MCF 10A (cell line): ENCODE measurements at regions not wholly inside any gene's neighbourhood (a gene's known extent, or its start where the extent isn't known, plus 50 kb on each side); places are given as distances from the start of the nearest gene placed in this dataset.

ENCODE experiments used
- BruUV-seq: library from RNA; stranded (reverse); fragments of 400-500 nt; replicated peaks from 2 replicates; lab custom pipeline; 2021; lab: Mats Ljungman, UMichigan
- CTCF ChIA-PET: fragments of 300-600 bp; sonication (Branson Sonifier 250); formaldehyde crosslinking; extraction: SDS; loops from one replicate; lab custom pipeline; 2021; ENCODE audit warnings: antibody characterized with exemption, inconsistent platforms; lab: Yijun Ruan, JAX
- POLR2A ChIA-PET: fragments of 300-600, 350-650 bp; sonication (Branson Sonifier 250); formaldehyde crosslinking; extraction: SDS; loops from one replicate; lab custom pipeline; 2020; ENCODE audit warnings: antibody characterized with exemption, inconsistent platforms; lab: Yijun Ruan, JAX
- DNase-seq: peaks from one replicate; pipeline ENCODE4 v3.0.0-alpha.2; 2018; ENCODE audit not compliant: unreplicated experiment
- H3K27ac Mint-ChIP-seq: one replicate; pipeline ENCODE4 v1.8.0; 2022; ENCODE audit warnings: mild to moderate bottlenecking, low read depth, mixed read lengths; ENCODE audit not compliant: unreplicated experiment
- H3K27me3 Mint-ChIP-seq: one replicate; pipeline ENCODE4 v1.8.0; 2022; ENCODE audit warnings: mixed read lengths; ENCODE audit not compliant: insufficient read depth, unreplicated experiment
- H3K36me3 Mint-ChIP-seq: one replicate; pipeline ENCODE4 v1.8.0; 2022; ENCODE audit warnings: mild to moderate bottlenecking, moderate library complexity, mixed read lengths; ENCODE audit not compliant: insufficient read depth, unreplicated experiment
- H3K4me1 Mint-ChIP-seq: one replicate; pipeline ENCODE4 v1.8.0; 2022; ENCODE audit warnings: mixed read lengths; ENCODE audit not compliant: insufficient read depth, unreplicated experiment
- H3K4me3 Mint-ChIP-seq: one replicate; pipeline ENCODE4 v1.8.0; 2022; ENCODE audit warnings: mild to moderate bottlenecking, moderate library complexity, mixed read lengths; ENCODE audit not compliant: unreplicated experiment
- H3K9me3 Mint-ChIP-seq: one replicate; pipeline ENCODE4 v1.8.0; 2022; ENCODE audit warnings: mixed read lengths; ENCODE audit not compliant: unreplicated experiment
- intact Hi-C: fragments of 100-400 bp; cut with micrococcal nuclease; formaldehyde crosslinking; loops from 2 replicates; pipeline ENCODE4 v1.14.1; 2022
- TF ChIP-seq, protein P1 (sequence below): fragments of 200-600 bp; IDR thresholded peaks from one replicate; pipeline ENCODE4 v1.8.0; 2022; ENCODE audit warnings: antibody characterized with exemption, mild to moderate bottlenecking; ENCODE audit not compliant: unreplicated experiment

DNA sequence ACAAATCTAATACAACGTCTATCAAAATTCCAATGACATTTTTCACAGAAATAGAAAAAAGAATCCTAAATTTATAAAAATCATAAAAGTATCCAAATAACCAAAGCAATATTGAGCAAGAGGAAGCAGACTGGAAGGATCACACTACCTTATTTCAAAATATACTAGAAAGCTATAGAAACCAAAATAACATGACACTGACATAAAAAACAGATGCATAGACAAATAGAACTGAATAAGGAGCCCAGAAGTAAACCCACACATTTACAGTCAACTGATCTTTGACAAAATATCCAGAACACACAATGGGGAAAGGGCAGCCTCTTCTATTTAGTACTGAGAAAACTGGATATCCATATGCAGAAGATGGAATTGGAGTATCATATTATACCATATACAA, 217.5 kb downstream of the MACC1 start:
- H3K4me3 Mint-ChIP-seq = no peak overlapping the region
- no peaks in the 10 kb centered on the region for H3K4me1 Mint-ChIP-seq
- no TSS peak for BruUV-seq
- DNase-seq = no peak
- intact Hi-C loops = no loop called here
- CTCF ChIA-PET = interaction anchor here (0.7 kb wide), 1 partner anchor 143 kb away, joined by 4 read pairs; no protein-coding TSS in a partner anchor
- TF ChIP-seq, protein P1, sequence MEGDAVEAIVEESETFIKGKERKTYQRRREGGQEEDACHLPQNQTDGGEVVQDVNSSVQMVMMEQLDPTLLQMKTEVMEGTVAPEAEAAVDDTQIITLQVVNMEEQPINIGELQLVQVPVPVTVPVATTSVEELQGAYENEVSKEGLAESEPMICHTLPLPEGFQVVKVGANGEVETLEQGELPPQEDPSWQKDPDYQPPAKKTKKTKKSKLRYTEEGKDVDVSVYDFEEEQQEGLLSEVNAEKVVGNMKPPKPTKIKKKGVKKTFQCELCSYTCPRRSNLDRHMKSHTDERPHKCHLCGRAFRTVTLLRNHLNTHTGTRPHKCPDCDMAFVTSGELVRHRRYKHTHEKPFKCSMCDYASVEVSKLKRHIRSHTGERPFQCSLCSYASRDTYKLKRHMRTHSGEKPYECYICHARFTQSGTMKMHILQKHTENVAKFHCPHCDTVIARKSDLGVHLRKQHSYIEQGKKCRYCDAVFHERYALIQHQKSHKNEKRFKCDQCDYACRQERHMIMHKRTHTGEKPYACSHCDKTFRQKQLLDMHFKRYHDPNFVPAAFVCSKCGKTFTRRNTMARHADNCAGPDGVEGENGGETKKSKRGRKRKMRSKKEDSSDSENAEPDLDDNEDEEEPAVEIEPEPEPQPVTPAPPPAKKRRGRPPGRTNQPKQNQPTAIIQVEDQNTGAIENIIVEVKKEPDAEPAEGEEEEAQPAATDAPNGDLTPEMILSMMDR = no peak
- H3K9me3 Mint-ChIP-seq = no peaks in the 10 kb centered on the region
- POLR2A ChIA-PET = interaction anchor here (0.6 kb wide), 1 partner anchor 109 kb away, joined by 5 read pairs; no protein-coding TSS in a partner anchor
- no peaks in the 10 kb centered on the region for H3K27me3 Mint-ChIP-seq
- no peaks in the 10 kb centered on the region for H3K36me3 Mint-ChIP-seq
- H3K27ac Mint-ChIP-seq = no peak overlapping the region

DNA sequence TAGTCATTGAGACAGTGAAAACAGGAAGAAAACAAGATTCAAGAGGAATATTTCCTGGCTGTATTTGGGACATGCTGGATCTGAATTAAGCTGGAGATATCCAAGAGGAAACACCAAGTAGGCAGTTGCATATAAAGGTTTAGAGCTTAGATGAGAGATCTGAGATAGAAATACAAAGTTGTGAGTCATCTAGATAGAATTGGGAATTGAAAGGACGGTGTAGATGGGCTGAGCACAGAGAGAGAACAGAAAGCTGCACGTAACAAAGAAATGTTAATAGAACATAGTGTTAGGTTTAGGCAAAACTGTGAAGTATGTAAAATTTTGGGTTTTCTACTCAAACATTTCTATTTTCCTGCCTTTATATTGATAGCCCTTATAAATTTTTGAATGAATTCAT, 218.5 kb upstream of the TMEM196 start:
- intact Hi-C loops = no loop called here
- CTCF ChIA-PET = no interaction called here
- Mint-ChIP-seq H3K36me3 (no peaks in the 10 kb centered on the region), H3K27ac (no peak overlapping the region), H3K4me3 (no peak overlapping the region), H3K4me1 (no peaks in the 10 kb centered on the region), H3K27me3 (no peaks in the 10 kb centered on the region), H3K9me3 (peaks cover 23% of the 10 kb centered on the region)
- TF ChIP-seq, protein P1 = no peak
- POLR2A ChIA-PET = no interaction called here
- no peak for DNase-seq
- no TSS peak for BruUV-seq

DNA sequence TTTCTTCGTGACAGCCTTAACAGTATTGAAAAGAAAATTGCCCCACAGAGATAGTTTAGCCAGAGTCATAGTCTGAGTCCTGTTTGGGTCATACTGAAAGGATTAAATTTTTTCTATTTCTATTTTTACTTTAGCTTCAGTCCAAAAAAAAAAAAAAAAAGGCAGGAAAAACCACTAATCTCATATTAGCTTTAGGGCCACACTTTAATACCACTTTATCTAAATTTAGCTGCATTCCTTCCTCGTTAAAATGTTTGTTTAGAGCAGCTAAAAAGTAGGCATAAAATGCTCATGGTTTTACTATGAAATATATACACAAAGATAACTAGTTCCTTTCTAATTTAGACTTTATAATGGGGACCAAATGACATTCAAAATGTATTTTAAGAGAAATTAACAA, 216.5 kb upstream of the TMEM196 start:
- no peaks in the 10 kb centered on the region for H3K36me3 Mint-ChIP-seq
- CTCF ChIA-PET = no interaction called here
- no peaks in the 10 kb centered on the region for H3K27me3 Mint-ChIP-seq
- no peak overlapping the region for H3K4me3 Mint-ChIP-seq
- no TSS peak for BruUV-seq
- intact Hi-C loops = loop anchor here (10.0 kb wide), 1 partner anchor 185 kb away; no protein-coding TSS in a partner anchor
- no peak for DNase-seq
- peaks cover 23% of the 10 kb centered on the region for H3K9me3 Mint-ChIP-seq
- no peak overlapping the region for H3K27ac Mint-ChIP-seq
- TF ChIP-seq, protein P1 = no peak
- POLR2A ChIA-PET = no interaction called here
- no peaks in the 10 kb centered on the region for H3K4me1 Mint-ChIP-seq

DNA sequence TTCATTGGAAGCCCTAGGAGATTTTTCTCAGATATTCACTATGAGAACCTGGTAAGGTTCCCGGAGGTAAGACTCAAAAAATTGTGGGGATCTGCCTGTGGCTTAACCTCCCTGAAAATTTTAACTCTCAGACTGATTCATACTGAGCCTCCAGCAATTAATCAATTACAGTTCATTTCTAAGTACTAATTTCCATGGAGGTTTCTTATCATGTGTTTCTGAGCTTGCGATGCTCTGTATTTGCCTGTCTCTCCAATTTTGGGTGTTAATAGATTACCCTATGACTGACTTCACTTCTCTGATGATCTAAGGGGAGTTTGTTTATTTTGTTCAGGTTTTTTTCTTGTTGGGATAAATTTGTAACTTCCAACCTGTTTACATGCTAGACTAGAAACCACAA, 215.4 kb upstream of the TMEM196 start:
- Mint-ChIP-seq H3K4me3 (no peak overlapping the region), H3K27ac (no peak overlapping the region), H3K36me3 (no peaks in the 10 kb centered on the region), H3K4me1 (no peaks in the 10 kb centered on the region), H3K27me3 (no peaks in the 10 kb centered on the region), H3K9me3 (peaks cover 23% of the 10 kb centered on the region)
- TF ChIP-seq, protein P1 = no peak
- ChIA-PET CTCF (no interaction called here), POLR2A (no interaction called here)
- intact Hi-C loops = loop anchor here (10.0 kb wide), 1 partner anchor 186 kb away; no protein-coding TSS in a partner anchor
- no peak for DNase-seq
- no TSS peak for BruUV-seq
